Prostate gland (tissue), 2 donors: ENCODE measurements at regions not wholly inside any gene's neighbourhood (a gene's known extent, or its start where the extent isn't known, plus 50 kb on each side); places are given as distances from the start of the nearest gene placed in this dataset.
"Not testable (repeated sequence)": the region's sequence is repeated elsewhere in the genome, so short reads cannot be mapped to it uniquely, and the experiment has no call there.

ENCODE experiments used
- DNase-seq: peaks from one replicate; pipeline ENCODE4 v3.0.0-alpha.2; 2019; ENCODE audit warnings: low spot score
- H3K27ac ChIP-seq, 2 donors: fragments of 200-600 bp; sonication (generic); 2 replicates each; pipeline ENCODE4 v1.5.1; 2017 to 2019
- H3K27me3 ChIP-seq: fragments of 200-600 bp; sonication (generic); replicated peaks from 2 replicates; pipeline ENCODE4 v1.5.1; 2019; ENCODE audit not compliant: insufficient read depth
- H3K36me3 ChIP-seq, 2 donors: fragments of 200-600 bp; sonication (generic); 1 replicate in 1 of 2; 2 replicates in 1 of 2; pipeline versions ENCODE4 v1.5.1 to v1.8.1; 2017 to 2019
- H3K4me1 ChIP-seq: fragments of 200-600 bp; sonication (generic); replicated peaks from 2 replicates; pipeline ENCODE4 v1.5.1; 2019
- H3K4me3 ChIP-seq, 2 donors: fragments of 200-600 bp; sonication (generic); 2 replicates each; pipeline ENCODE4 v1.5.1; 2017 to 2019
- H3K9me3 ChIP-seq: fragments of 200-600 bp; sonication (generic); 2 replicates; pipeline ENCODE4 v1.5.1; 2017
- POLR2A ChIP-seq: fragments of 450-650 bp; IDR thresholded peaks from one replicate; pipeline ENCODE4 v1.6.1; 2016; ENCODE audit warnings: antibody characterized with exemption, mild to moderate bottlenecking
- POLR2AphosphoS5 ChIP-seq: sonication (generic); formaldehyde crosslinking; IDR thresholded peaks from one replicate; pipeline ENCODE4 v1.6.1; 2017; ENCODE audit warnings: antibody characterized with exemption
- WGBS: methylation state at CpG from one replicate; pipeline ENCODE4 v1.1.5; 2018; 5-methylcytosine and 5-hydroxymethylcytosine counted together
- intact Hi-C: fragments of 100-400 bp; cut with DNase I; formaldehyde crosslinking; loops from one replicate; pipeline ENCODE4 v1.14.2; 2022
- TF ChIP-seq, protein P1 (sequence below), 4 experiments: fragments of 200-600 bp in 2 of 4; fragments of 450-650 bp in 2 of 4; sonication (generic) in 2 of 4; IDR thresholded peaks; 1 replicate in 3 of 4; 2 replicates in 1 of 4; pipeline ENCODE4 v1.5.1; 2016 to 2019; ENCODE audit warnings: antibody characterized with exemption in 4 of 4, mild to moderate bottlenecking in 2 of 4, moderate library complexity in 2 of 4

DNA sequence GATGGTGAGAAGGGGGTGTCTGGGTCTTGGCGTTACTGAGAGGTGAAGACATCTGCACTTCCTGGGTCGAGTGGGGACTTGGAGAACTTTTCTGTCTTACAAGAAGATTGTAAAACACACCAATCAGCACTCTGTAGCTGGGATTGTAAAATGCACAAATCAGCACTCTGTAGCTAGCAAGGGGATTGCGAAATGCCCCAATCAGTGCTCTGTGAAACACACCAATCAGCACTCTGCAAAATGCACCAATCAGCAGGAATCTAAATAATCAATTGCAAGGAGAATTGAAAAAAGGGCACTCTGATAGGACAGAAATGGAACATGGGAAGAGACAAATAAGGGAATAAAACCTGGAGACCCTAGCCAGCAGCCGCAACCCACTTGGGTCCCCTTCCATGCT lies 376.1 kb upstream of the SFSWAP start:
- Histone ChIP-seq H3K4me3 (no peak overlapping the region), H3K27ac (no peak overlapping the region), H3K36me3 (no peaks in the 10 kb centered on the region), H3K9me3 (no peaks in the 10 kb centered on the region), H3K4me1 (no peaks in the 10 kb centered on the region), H3K27me3 (no peaks in the 10 kb centered on the region)
- no peak for DNase-seq
- intact Hi-C loops = no loop called here
- WGBS = 67% methylated on average over 4 of the region's 4 CpGs
- TF ChIP-seq POLR2A (no peak), POLR2AphosphoS5 (no peak)
- TF ChIP-seq, protein P1, sequence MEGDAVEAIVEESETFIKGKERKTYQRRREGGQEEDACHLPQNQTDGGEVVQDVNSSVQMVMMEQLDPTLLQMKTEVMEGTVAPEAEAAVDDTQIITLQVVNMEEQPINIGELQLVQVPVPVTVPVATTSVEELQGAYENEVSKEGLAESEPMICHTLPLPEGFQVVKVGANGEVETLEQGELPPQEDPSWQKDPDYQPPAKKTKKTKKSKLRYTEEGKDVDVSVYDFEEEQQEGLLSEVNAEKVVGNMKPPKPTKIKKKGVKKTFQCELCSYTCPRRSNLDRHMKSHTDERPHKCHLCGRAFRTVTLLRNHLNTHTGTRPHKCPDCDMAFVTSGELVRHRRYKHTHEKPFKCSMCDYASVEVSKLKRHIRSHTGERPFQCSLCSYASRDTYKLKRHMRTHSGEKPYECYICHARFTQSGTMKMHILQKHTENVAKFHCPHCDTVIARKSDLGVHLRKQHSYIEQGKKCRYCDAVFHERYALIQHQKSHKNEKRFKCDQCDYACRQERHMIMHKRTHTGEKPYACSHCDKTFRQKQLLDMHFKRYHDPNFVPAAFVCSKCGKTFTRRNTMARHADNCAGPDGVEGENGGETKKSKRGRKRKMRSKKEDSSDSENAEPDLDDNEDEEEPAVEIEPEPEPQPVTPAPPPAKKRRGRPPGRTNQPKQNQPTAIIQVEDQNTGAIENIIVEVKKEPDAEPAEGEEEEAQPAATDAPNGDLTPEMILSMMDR (IDR thresholded peaks at IDR 0.05) = no peak

DNA sequence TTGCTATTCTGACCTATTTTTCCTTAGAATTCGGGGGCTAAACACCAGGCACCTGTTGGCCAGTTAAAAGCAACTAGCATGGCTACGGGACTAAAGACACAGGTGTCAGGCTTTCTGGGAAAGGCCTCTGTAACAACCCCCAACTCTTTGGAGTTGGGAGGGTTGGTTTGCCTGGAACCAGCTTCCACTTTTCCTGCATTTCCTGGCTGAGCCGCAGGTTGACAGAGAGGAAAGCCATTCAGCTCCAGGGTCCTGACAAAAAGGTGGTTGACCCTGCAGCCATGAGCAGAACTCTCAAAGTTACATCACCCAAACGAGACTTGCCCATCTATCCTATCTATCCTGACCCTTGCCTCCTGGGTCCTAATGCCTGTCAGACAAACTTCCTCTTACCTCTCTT lies 375.4 kb upstream of the SFSWAP start:
- no peak for DNase-seq
- intact Hi-C loops = no loop called here
- no peak overlapping the region for H3K27ac ChIP-seq
- H3K4me3 ChIP-seq = no peak overlapping the region
- TF ChIP-seq POLR2A = no peak
- TF ChIP-seq POLR2AphosphoS5 = no peak
- TF ChIP-seq, protein P1 (IDR thresholded peaks at IDR 0.05) = no peak
- WGBS = 53% methylated on average over 4 of the region's 4 CpGs
- H3K9me3 ChIP-seq = no peaks in the 10 kb centered on the region
- no peaks in the 10 kb centered on the region for H3K4me1 ChIP-seq
- H3K27me3 ChIP-seq = no peaks in the 10 kb centered on the region
- H3K36me3 ChIP-seq = no peaks in the 10 kb centered on the region

DNA sequence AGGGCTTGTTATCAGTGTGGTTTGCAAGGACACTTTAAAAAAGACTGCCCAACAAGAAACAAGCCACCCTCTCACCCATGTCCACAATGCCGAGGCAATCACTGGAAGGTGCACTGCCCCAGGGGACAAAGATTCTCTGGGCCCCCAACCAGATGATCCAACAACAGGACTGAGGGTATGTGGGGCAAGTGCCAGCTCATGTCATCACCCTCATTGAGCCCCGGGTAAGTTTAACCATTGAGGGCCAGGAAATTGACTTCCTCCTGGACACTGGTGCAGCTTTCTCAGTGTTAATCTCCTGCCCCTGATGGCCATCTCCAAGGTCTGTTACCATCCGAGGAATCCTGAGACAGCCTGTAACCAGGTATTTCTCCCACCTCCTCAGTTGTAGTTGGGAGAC lies 373.0 kb upstream of the SFSWAP start:
- H3K27ac ChIP-seq, H3K36me3 ChIP-seq, DNase-seq, H3K27me3 ChIP-seq, intact Hi-C loops, H3K9me3 ChIP-seq, H3K4me1 ChIP-seq, H3K4me3 ChIP-seq: not testable (repeated sequence)
- WGBS = 84% methylated on average over 3 of the region's 3 CpGs

DNA sequence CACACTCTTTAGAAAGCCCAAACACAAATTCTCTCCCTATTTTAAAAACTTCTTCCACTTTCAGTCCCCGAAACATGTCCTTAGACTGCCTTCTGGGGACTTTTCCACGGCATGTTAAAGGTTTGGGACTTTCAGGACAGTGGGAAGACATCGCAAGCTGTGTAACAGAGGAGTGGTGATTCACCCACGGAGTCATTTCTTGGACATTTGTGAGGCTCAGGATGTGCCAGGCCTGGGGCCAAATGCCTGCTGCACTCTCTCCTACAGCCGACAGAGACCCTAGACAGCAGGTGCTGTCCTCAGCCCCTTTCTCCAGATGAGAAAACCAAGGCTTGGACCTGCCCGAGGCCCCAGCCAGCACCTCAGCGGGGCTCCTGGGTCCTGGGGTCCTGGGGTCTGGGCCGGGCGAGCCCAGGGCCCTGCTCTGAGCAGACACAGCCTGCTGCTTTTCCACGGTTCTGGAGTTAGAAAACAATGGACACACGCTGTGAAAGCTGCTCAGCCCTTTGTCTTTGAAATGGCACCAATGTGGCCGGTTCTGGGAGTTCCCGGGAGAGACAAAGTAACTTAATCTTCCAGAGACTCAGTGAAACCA lies 370.2 kb upstream of the SFSWAP start:
- no peaks in the 10 kb centered on the region for H3K27me3 ChIP-seq
- no peaks in the 10 kb centered on the region for H3K4me1 ChIP-seq

DNA sequence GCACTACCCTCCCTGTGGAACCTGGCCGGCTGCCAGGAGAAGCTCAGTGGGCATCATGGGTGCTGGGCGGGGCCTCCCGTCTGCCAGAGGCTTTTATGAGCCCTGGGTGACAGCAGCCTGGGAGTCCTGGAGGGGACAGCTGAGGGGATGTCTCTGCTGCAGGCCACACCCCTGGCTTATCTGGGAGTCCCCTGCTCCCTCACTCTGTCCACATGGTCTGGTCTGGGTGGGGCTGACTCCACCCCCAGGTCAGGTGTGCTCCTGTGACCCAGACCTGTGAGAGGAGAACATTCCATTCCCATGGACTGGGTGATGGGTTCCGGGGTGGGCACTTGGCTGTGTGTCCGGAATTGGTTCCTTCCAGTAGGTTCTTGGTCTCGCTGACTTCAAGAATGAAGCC lies 369.3 kb upstream of the SFSWAP start:
- 59% methylated on average over 3 of the region's 6 CpGs for WGBS
- intact Hi-C loops = not testable (repeated sequence)

More for the DNA sequence above, 370.2 kb upstream of the SFSWAP start:
- H3K27ac ChIP-seq = no peak overlapping the region
- no peak for TF ChIP-seq POLR2A
- TF ChIP-seq, protein P1 (IDR thresholded peaks at IDR 0.05) = no peak
- TF ChIP-seq POLR2AphosphoS5 = no peak
- no peak for DNase-seq
- H3K4me3 ChIP-seq = no peak overlapping the region
- 68% methylated on average over 13 of the region's 13 CpGs for WGBS
- no peaks in the 10 kb centered on the region for H3K9me3 ChIP-seq
- intact Hi-C loops = no loop called here
- no peaks in the 10 kb centered on the region for H3K36me3 ChIP-seq

DNA sequence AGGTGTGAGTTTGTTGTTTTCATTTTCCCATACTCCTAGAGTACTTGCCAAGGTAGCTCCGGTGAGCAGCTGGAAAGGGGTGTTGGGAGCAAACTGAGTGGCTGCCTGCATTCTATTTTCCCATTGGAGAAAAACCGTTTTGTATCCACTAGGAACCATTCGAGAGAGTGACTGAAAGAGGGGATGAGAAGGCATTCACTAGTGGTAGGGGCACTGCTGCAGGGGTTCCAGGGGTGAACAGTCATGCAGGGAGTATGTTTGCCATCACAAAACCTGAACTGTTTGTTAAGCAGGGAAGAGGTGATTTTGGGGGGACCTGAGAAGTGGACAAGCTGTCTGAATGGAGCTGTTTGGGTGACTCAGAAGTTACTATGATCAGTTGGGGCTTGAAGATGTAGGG lies 367.5 kb upstream of the SFSWAP start:
- DNase-seq, H3K4me1 ChIP-seq, H3K4me3 ChIP-seq, intact Hi-C loops, H3K27me3 ChIP-seq, H3K36me3 ChIP-seq, H3K27ac ChIP-seq, H3K9me3 ChIP-seq: not testable (repeated sequence)
- 77% methylated on average over 3 of the region's 3 CpGs for WGBS

More for the DNA sequence above, 369.3 kb upstream of the SFSWAP start:
- not testable (repeated sequence) for H3K36me3 ChIP-seq, DNase-seq, H3K4me3 ChIP-seq, H3K27ac ChIP-seq, H3K27me3 ChIP-seq, H3K4me1 ChIP-seq, H3K9me3 ChIP-seq

DNA sequence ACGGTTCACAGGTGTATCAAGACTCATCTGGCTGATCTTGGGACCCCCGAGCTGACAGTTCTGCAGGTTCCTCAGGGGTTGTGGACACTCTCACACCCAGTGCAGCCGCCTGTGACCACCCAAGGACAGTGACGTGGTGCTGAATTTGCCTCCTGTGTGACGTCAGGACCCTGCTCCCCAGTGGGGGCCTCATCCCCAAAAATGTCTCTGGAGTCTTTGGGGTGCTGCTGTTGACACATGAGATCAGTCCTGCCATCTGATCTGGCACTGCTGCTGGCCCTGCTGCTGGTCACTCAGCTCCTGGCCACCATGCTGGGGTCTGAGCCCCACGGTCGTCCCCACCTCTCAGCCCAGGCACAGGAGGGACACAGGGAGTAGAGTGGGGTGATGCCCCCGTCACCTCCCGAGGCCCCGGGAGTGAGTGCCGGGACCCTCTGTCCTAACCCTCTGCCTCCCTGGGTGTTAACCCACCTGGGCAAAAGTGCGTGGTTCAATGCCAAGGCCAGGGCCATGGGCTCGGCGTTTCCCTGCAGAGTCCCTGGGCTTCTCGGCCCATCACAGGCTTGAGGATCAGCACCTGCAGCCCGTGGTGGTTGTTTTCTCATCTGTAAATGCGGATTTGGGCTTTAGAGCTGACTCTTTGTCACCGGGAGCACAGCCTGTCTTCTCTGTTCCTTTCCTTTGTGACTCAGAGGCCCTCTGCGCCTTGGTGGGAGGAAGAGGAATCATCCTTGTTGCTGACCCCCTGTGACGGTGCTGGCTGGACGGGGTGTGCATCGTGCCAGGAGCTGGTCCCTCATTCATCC lies 366.0 kb upstream of the SFSWAP start:
- not testable (repeated sequence) for DNase-seq

More for the DNA sequence above, 366.0 kb upstream of the SFSWAP start:
- H3K4me3 ChIP-seq, H3K4me1 ChIP-seq, H3K27me3 ChIP-seq, H3K27ac ChIP-seq, H3K9me3 ChIP-seq, intact Hi-C loops, H3K36me3 ChIP-seq: not testable (repeated sequence)
- 67% methylated on average over 22 of the region's 22 CpGs for WGBS
